HG03432 (cell line): ENCODE measurements at regions not wholly inside any gene's neighbourhood (a gene's known extent, or its start where the extent isn't known, plus 50 kb on each side); places are given as distances from the start of the nearest gene placed in this dataset.
A peak's percentile ranks its signal among the peaks of the same experiment; 100 is the strongest.
"Not testable (repeated sequence)": the region's sequence is repeated elsewhere in the genome, so short reads cannot be mapped to it uniquely, and the experiment has no call there.

Experiments used
- ATAC-seq: cut with Tn5 transposase; IDR thresholded peaks from one replicate; pipeline ENCODE4 v1.9.1; 2021; ENCODE audit warnings: mild to moderate bottlenecking, moderate library complexity; ENCODE audit not compliant: unreplicated experiment

- ATAC-seq = no peak
Observed at GRCh38 chr7:155377071-155377837, 79.6 kb downstream of the INSIG1 start.

- ATAC-seq = no peak
Observed at GRCh38 chr7:155377838-155378579, 79.9 kb upstream of the EN2 start.

DNA sequence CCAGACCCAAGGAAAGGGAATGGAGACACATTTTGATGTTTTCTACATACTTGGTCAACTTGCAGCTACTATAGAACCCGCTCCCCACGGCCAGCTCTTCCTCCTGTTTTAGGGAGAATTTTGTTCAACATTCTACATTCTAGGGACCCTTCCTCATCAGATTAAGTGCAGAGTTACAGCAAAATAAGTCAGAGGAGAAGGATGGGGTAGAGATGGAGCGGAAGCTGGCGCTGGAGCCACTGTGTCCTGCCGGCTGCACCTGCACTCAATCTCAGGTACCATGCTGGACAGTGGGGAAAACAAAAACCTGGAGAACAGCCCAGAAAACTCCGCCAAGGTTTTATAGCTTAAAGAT is 79.4 kb upstream of the EN2 start:
- no peak for ATAC-seq

GRCh38 chr7:155378959-155379871 is 78.7 kb upstream of the EN2 start:
- no peak for ATAC-seq

DNA sequence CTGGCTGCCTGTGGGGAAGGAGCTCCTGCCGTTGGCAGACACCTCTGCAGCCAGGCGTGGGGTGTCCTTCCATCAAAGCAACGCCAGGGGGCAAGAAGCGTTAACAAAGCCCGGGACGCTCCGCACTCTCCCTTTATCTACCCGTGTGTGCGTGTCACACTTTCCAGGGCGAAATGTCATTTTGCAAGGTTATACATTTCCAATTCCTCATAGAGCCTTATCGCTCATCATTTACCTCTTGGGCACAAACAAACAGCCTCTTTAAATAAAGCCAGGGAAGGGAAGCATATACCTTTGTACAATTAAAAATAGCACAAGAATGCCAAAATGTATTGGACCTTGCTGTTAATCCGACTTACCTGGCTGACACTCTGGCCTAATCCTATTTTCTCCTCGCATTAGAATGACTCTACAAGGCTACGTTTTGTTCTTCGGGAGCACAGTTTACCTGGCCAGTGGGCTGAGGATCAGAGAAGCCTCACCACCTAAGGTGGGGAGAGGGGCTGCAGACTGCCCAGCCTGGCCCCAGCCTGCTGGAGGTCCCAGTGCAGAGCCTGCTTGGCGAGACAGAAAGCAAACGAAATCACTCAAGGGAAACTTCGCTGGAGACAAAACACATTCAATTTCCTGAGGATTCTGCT is 77.6 kb upstream of the EN2 start:
- peak; percentile 79 for ATAC-seq

DNA sequence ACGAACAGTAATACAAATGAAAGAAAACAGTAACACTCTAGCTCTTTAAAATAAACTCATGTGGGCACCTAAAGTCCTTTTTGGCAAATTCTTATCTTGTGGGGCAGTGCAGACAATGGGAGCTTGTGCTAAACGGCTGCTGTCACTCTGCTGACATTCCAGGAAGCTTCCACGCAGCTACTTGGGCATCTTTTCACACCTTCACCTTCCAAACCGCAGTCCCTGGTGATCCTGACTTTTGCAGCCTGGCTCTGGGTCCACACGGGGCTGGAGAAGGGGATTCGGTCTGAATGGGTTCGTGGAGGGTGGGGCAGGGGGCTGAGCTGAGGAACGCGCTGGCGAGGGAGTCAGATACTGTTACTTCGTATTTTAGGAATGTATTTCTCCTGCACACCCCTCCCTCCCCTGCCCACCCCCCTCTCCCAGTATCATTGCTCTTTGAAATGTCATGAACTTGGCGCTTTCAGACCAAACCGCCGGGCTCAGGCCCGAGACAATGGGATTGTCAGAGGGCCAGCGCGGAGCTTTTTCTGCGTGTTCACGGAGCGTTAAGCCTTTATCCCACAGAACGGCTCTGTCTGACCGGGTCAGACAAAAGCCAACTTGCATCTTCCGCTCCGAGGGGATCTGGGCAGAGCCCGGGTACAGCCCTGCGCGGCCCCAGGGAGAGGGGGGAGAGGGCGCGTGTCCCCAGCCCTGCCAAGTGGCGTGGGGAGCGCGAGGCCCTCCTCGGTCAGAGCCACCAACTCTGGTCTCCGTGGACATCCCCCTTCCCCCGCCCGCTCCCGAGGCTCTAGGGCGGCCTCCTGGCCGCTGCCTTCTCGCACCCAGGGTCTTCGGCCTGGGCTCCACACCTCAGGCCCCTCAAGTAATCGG is 76.7 kb upstream of the EN2 start:
- ATAC-seq = no peak

GRCh38 chr7:155381852-155382801 is 75.8 kb upstream of the EN2 start:
- ATAC-seq = no peak

DNA sequence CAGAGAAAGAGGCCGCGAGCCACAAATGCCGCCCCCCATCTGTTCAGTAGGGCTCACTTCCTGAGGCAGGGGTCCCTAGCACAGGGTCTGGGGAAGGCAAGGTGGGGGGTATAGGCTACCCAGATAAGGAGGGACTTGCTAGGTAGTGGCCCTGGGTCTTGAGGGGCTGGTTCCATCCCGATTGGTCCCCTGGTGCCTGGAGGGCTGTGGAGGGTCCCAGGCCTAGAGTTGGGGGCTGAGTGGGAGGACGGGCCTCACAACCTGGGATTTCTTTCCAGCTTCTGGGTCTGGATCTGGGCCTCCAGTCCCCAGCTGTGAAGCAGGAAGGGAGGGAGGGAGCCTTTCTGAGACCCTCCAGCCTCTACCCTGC is 75.1 kb upstream of the EN2 start:
- ATAC-seq = no peak

DNA sequence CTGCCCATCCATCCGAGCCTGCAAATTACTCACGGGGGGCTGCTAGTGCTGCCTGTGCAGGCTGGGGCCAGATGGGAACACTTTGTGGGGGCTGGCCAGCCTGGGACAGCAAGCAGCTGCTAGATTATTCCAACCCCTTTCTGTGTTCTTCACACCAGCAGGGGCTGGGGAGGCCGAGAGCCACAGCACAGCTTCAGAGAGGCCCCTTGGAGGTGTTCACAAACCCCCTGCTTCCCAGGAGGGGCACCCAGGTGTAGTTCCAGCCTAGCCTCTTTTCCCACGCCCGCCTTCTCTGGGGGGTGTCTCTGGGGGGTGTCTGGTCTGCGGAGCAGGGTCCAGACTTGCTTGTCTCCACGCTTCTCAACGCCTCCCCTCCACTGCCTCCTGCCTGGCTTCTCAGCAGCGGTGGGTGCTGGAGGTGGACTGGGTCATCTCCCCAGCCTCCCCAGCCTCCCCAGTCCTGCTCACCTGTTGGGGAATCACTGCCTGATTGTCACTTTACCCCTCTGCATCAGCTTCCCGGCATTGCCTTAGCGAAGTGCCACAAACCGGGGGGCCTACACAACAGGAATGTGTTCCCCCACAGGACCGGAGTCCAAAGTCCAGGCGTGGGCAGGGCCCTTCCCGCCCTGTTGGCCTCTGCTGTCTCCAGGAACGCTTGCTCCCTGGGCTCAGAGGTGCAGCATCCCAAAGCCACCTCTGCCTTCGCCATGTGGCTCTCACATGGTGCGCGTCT is 74.0 kb upstream of the EN2 start:
- no peak for ATAC-seq

GRCh38 chr7:155384751-155385150 is 73.2 kb upstream of the EN2 start:
- ATAC-seq = no peak

DNA sequence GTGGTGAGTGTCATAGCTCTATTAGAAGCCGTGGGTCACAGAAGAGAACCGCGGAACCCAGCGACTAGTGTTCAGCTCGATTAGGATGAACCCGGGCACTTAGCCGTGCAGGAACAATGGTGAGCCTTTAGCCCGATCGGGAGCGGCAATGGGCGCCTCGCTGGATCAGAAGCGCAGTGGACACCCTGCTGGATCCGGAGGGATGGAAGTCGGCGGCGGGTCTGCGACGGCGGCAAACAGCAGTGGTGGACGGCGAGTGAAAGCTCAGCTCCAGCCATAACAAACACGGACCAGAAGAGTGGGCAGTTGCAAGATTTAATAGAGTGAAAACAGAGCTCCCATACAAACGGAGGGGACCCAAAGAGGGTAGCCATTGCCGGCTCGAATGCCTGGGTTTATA is 72.7 kb upstream of the EN2 start:
- ATAC-seq = not testable (repeated sequence)

DNA sequence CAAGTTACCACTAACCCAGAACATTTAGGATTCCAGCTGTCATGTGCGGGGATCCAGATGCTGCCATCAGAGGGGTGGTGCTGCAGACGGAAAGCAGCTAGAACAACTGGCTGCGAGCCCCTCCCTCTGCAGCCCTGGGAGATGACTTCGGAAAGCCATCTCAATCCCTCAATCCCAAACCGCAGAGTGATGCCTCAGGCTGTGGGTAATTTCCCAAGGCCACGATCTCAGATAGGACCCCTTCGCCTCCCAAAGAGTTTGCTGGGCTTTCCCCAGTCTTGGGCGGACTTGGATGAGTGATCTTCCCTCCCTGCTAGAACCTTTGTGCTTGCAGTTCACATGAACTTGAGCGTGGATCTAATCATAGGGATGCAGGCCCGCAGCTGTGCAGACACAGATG is 71.3 kb upstream of the EN2 start:
- ATAC-seq = no peak

DNA sequence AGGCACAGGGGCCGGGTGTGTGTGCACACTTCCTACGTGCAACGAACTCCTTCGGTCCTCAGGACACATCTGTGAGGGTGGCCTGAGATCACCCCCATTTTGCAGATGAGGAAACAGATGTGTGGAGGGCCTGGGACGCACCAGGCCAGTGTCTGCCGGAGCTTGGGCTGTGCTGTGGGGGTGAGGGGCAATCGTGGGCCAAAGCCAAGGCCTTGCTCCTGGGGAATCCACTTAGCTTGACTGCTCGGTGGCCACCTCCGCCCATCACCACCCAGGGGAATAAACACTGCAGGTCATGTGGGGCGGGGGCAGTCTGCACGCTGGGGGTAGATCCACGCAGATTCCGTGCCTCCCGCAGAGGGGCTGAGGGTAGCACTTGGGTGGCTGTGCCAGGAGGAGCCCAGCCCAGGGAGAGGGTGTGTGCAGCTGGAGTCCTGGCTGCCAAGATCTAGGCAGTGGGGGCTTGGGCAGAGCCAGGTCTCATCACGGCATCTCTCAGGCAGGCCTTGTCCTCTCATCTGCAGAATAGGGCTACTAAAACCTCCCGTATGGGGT is 70.8 kb upstream of the EN2 start:
- ATAC-seq = no peak

DNA sequence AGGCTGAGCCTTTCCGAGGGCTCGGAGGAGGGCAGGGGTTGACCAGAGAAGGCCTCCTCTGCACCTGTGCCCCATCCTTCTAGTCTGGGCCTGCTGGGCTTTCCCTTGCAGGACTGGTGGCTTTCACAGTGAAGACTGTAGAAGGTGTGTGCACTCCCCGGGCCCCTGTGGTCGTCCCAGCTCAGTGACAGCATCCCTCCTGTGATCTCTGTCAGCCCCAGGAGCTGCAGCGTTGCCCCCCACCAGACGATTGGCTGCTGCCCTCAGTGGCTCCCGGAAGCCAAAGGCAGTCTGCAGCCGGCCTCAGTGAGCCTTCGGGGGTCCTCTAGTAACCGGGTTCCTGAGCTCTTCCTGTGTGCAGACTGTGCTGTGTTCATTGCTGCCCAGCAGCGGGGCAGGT is 69.4 kb upstream of the EN2 start:
- no peak for ATAC-seq

DNA sequence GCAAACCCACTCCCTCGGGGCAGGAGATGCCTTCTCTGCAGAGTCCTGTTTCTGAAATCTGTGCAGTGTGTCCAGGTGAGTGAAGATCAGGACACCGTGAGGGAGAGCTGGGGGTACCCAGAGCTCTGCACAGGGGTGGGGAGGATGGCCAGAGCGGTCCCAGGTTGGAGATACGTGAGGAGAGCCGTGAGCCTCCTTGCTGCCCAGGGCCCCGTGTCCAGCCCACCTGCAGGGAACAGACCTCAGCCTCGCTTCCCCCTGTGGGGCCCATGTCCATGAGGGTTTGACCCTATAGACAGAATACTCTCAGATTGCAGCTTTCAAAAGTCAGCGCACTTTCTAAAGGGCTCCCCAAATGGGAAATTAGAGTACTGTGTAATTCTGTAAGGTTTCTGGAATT is 66.5 kb upstream of the EN2 start:
- ATAC-seq = no peak

GRCh38 chr7:155392726-155393570 is 65.0 kb upstream of the EN2 start:
- no peak for ATAC-seq

DNA sequence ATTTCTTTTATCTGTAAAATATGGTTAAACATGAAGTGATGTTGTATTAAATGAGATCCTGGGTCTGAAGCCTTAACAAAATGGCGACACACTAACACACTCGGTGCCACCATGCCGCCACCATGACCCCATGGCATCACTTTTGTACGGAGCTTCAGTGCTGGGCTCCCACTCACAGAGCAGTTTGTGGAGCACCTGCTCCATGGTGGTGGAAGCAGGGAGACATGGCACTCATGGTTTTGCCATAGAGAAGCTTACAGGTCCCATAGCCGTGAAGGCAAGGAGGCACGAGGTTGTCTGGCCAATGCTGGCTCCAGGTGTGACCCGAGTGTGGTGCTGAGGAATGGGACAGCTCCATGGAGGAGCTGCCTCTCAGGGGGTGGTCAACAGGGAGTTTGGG is 63.5 kb upstream of the EN2 start:
- ATAC-seq = no peak
